ENCODE measurements at regions not wholly inside any gene's neighbourhood (a gene's known extent, or its start where the extent isn't known, plus 50 kb on each side); places are given as distances from the start of the nearest gene placed in this dataset.

DNA sequence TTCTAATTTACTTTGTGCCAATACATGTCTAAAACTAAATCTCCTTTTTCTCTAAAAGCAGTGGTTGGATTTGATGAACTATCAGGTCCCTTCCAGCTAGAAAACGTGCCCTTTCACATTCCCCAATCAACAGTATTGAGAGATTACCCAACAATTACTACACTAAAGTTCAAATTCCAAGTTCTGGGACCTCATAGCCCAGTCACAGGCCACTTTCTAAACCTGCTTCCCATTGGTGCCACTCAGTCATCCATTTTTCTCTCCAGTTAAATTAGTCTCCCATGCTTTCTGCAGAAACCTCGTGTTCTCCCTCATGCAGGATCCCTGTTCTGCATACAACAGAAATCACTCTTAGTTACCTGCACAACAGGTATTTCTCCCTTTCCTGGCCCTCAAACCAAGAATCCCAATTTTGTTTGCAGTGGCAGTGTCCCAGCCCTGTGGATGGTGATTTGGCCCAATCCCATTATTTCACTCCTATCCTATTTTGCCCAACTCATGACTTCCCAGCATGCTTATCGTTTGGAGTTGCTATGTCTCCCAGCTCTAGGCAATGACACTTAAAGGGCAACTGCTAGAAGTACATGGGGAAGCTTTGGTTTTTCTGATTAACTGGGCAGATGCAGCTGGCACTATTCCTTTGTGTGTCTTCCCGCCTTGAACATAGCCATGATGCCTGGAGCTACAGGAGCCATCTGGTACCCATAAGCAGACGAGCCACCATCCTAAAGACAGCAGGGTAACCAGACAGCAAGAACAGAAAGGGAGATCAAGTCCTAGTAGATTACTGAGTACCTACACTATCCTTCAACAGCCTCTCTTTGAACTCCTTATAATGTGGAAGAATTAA is 224.2 kb downstream of the MINAR1 start:
- TF ChIP-seq, protein P1, sequence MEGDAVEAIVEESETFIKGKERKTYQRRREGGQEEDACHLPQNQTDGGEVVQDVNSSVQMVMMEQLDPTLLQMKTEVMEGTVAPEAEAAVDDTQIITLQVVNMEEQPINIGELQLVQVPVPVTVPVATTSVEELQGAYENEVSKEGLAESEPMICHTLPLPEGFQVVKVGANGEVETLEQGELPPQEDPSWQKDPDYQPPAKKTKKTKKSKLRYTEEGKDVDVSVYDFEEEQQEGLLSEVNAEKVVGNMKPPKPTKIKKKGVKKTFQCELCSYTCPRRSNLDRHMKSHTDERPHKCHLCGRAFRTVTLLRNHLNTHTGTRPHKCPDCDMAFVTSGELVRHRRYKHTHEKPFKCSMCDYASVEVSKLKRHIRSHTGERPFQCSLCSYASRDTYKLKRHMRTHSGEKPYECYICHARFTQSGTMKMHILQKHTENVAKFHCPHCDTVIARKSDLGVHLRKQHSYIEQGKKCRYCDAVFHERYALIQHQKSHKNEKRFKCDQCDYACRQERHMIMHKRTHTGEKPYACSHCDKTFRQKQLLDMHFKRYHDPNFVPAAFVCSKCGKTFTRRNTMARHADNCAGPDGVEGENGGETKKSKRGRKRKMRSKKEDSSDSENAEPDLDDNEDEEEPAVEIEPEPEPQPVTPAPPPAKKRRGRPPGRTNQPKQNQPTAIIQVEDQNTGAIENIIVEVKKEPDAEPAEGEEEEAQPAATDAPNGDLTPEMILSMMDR (IDR thresholded peaks at IDR 0.05; ENCODE audit: low read length, missing control alignments), result no peak
- no peak overlapping the region for H3K4me3 ChIP-seq (replicated peaks; ENCODE audit: low read depth, low read length)
- DNase-seq (ENCODE audit: low read depth), result no peak

DNA sequence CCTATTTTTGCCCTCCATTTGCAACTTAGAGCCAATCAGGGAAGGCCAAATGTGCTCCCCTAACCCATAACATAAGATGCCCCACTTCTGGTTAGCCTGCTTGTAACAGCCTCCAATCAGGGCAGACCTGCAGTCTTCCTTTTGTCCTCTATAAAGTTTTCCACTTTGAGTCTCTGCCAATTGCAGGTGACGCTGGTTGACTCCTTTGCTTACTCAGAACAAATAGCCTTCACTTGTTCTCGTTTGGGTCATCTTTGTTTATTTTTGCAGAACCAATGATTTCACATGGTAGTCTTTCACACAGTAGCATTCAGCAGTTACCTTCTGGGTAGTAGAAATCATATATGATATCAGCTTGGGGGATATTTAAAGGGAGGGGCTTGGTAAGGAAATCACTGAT is 225.6 kb downstream of the MINAR1 start:
- no peak overlapping the region for H3K4me3 ChIP-seq (replicated peaks; ENCODE audit: low read depth, low read length)

DNA sequence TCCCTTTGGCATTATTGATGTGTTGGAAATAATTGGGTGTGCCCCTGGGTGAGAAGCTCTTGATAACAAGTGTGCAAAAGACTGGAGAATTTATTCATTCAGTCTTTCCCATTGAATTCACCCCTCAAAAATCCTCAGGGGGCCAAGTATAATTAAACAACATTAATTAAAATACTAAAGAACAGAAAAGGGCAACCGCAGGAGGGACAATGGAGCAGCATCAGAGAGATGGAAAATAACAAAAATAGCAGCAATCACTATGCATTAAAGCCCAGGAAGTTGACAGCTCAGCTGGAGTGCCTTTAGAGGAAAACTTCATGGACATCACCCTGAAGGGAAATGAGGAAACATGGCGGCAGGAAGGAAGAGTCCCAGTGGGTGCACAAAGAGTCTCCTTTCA is 227.6 kb downstream of the MINAR1 start:
- TF ChIP-seq, protein P1 (IDR thresholded peaks at IDR 0.05; ENCODE audit: low read length, missing control alignments), result no peak
- no peak overlapping the region for H3K4me3 ChIP-seq (replicated peaks; ENCODE audit: low read depth, low read length)
- DNase-seq (ENCODE audit: low read depth), result no peak

More for the DNA sequence above, 225.6 kb downstream of the MINAR1 start:
- DNase-seq (ENCODE audit: low read depth), result no peak
- TF ChIP-seq, protein P1 (IDR thresholded peaks at IDR 0.05; ENCODE audit: low read length, missing control alignments), result no peak

DNA sequence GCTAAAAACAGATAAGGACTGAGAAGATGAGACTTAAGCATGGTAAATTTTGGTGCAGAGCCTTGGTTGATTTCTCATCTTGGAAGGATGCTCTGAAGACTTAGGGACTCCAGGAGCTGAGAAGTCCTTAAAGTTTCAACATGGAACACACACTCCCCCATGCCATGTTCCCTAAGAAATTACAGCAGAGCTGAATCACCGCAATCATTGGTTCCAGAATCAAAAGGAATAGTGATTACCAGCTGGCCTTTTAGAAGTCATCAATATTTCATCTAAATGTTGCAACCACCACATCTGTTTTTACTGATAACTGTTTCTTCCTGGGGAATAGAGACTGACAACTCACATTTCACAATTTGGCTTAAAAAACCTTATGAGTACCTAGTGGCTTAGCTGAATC is 229.3 kb downstream of the MINAR1 start:
- no peak overlapping the region for H3K4me3 ChIP-seq (replicated peaks; ENCODE audit: low read depth, low read length)
- no peak for DNase-seq (ENCODE audit: low read depth)
- TF ChIP-seq, protein P1 (IDR thresholded peaks at IDR 0.05; ENCODE audit: low read length, missing control alignments), result no peak

DNA sequence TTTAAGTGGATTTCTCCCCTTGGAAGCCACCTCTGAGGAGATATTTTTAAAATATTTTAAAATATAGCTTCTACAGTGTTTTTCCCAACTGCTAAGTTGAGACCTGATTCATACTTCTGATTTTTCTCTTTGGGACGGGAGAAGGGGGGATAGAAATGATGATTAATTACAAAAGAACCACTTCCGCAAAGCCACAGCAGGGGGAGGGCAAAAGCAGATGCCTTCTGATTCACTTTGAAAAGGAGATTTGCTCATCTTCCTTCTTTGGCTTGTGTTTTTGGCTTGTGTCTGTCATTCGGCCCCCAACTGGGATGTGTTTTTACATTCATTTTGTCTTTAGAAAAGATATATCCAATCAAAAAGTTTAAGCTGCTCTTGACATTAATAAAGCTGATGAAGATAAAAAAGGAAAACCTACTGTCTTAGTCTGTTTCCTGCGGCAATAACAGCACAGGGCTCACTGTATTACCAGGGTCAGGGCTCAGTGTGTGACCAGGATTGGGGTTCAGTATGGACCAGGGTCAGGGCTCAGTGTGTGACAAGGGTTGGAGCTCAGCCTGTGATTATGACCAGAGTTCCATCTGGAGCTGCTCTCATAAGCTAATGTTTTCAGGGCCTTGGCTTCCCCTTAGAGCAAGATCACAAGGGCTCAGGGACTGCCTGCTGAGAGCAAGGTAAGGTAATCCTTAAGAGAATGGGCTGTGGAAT is 223.2 kb downstream of the MTHFS start:
- TF ChIP-seq, protein P1 (IDR thresholded peaks at IDR 0.05; ENCODE audit: low read length, missing control alignments), result no peak
- H3K4me3 ChIP-seq (replicated peaks; ENCODE audit: low read depth, low read length), result no peak overlapping the region
- peak; percentile 40 for DNase-seq (ENCODE audit: low read depth)

DNA sequence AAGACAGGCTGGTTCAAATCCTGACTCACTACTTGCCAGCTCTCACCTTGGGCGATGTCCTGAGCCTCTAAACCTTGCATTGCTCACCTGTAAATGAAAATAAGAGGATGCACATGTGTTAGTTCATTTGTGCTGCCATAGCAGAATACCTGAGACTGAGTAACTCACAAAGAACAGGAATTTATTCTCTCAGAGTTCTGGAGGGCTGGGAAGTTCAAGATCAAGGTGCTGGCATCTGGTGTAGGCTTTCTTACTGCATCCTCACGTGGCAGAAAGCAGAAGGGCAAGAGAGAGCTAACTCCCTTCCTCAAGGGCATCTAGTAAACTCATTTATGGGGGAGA is 222.7 kb downstream of the MTHFS start:
- TF ChIP-seq, protein P1 (IDR thresholded peaks at IDR 0.05; ENCODE audit: low read length, missing control alignments), result no peak
- H3K4me3 ChIP-seq (replicated peaks; ENCODE audit: low read depth, low read length), result no peak overlapping the region
- DNase-seq (ENCODE audit: low read depth), result no peak
